ENCODE measurements at regions not wholly inside any gene's neighbourhood (a gene's known extent, or its start where the extent isn't known, plus 50 kb on each side); places are given as distances from the start of the nearest gene placed in this dataset.
"Not testable (repeated sequence)": the region's sequence is repeated elsewhere in the genome, so short reads cannot be mapped to it uniquely, and the experiment has no call there.

DNA sequence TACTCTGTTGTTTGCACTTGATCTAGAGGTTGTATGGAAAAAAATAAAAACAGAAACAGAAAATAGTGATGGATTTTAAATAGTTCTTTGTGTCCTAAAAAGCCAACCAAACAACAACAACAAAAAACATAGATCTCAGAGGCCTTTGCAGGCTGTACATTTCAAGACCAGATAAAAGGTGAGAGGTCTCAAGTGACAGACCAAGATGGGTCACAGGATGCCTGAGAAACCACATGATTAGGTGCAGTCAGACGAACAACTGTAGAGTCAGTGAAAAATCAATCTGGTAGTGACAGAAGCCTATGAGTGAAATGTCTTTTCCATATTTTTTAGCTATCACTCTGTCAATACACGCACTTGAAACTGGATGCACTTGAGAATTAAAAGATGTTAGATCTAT lies 193.5 kb upstream of the SAMSN1 start:
- Histone ChIP-seq H3K36me3 (ENCODE audit: control insufficient read depth in 2 of 2, extremely low read depth in 1 of 2, insufficient read depth in 2 of 2, low read length in 2 of 2) (no peaks in the 10 kb centered on the region), H3K9ac (ENCODE audit: control insufficient read depth, extremely low read depth, insufficient read depth, low read length) (no peak overlapping the region), H3K27me3 (ENCODE audit: control insufficient read depth, extremely low read depth, insufficient read depth, low read length) (no peaks in the 10 kb centered on the region), H2AFZ (ENCODE audit: control insufficient read depth, low read length) (no peak overlapping the region), H3K9me1 (ENCODE audit: control insufficient read depth, extremely low read depth, insufficient read depth, low read length) (no peaks in the 10 kb centered on the region), H3K4me2 (ENCODE audit: control insufficient read depth, extremely low read depth, insufficient read depth, low read depth, low read length) (no peak overlapping the region), H3K79me2 (ENCODE audit: control insufficient read depth, insufficient read depth, low read length) (no peaks in the 10 kb centered on the region), H3K9me3 (ENCODE audit: control insufficient read depth, low read depth, low read length) (no peaks in the 10 kb centered on the region), H3K4me1 (ENCODE audit: control insufficient read depth, extremely low read depth, insufficient read depth, low read length) (no peaks in the 10 kb centered on the region), H4K20me1 (ENCODE audit: control insufficient read depth, extremely low read depth, insufficient read depth, low read length) (no peaks in the 10 kb centered on the region), H3K27ac (ENCODE audit: control insufficient read depth, insufficient read depth, low read length) (no peak overlapping the region), H3K4me3 (ENCODE audit: control insufficient read depth in 2 of 3, extremely low read depth in 1 of 3, insufficient read depth in 2 of 3, low read depth in 1 of 3, low read length in 3 of 3) (no peak overlapping the region)
- TF ChIP-seq, protein P1, sequence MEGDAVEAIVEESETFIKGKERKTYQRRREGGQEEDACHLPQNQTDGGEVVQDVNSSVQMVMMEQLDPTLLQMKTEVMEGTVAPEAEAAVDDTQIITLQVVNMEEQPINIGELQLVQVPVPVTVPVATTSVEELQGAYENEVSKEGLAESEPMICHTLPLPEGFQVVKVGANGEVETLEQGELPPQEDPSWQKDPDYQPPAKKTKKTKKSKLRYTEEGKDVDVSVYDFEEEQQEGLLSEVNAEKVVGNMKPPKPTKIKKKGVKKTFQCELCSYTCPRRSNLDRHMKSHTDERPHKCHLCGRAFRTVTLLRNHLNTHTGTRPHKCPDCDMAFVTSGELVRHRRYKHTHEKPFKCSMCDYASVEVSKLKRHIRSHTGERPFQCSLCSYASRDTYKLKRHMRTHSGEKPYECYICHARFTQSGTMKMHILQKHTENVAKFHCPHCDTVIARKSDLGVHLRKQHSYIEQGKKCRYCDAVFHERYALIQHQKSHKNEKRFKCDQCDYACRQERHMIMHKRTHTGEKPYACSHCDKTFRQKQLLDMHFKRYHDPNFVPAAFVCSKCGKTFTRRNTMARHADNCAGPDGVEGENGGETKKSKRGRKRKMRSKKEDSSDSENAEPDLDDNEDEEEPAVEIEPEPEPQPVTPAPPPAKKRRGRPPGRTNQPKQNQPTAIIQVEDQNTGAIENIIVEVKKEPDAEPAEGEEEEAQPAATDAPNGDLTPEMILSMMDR (optimal IDR thresholded peaks at IDR 0.05 in 1 of 3, IDR thresholded peaks at IDR 0.05 in 1 of 3, conservative IDR thresholded peaks at IDR 0.05 in 1 of 3; ENCODE audit: extremely low read depth in 1 of 3, insufficient read depth in 2 of 3, low read length in 3 of 3): no peak
- no peak for TF ChIP-seq EZH2 (IDR thresholded peaks at IDR 0.05; ENCODE audit: low read length)
- no peak for DNase-seq (ENCODE audit: low read depth, low spot score)
- dilution Hi-C loops (cut with MboI; ENCODE audit: extremely low pct_ligation_motif_present, low sequenced_read_pairs): no loop called here
- no peak for FAIRE-seq

DNA sequence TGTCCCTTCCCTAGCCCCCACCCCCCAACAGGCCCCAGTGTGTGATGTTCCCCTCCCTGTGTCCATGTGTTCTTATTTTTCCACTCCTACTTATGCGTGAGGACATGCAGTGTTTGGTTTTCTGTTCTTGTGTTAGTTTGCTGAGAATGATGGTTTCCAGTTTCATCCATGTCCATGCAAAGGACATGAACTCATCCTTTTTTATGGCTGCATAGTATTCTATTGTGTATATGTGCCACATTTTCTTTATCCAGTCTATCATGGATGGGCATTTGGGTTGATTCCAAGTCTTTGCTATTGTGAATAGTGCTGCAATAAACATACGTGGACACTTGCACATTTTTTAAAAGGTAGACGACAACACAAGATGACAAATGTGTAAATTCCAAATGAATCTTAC lies 192.5 kb upstream of the SAMSN1 start:
- H3K27ac ChIP-seq (ENCODE audit: control insufficient read depth, insufficient read depth, low read length); dilution Hi-C loops (cut with MboI; ENCODE audit: extremely low pct_ligation_motif_present, low sequenced_read_pairs); H3K27me3 ChIP-seq (ENCODE audit: control insufficient read depth, extremely low read depth, insufficient read depth, low read length); H3K9me1 ChIP-seq (ENCODE audit: control insufficient read depth, extremely low read depth, insufficient read depth, low read length); H2AFZ ChIP-seq (ENCODE audit: control insufficient read depth, low read length); H3K9me3 ChIP-seq (ENCODE audit: control insufficient read depth, low read depth, low read length); H3K4me2 ChIP-seq (ENCODE audit: control insufficient read depth, extremely low read depth, insufficient read depth, low read depth, low read length); FAIRE-seq; H4K20me1 ChIP-seq (ENCODE audit: control insufficient read depth, extremely low read depth, insufficient read depth, low read length); DNase-seq (ENCODE audit: low read depth, low spot score); H3K79me2 ChIP-seq (ENCODE audit: control insufficient read depth, insufficient read depth, low read length); H3K9ac ChIP-seq (ENCODE audit: control insufficient read depth, extremely low read depth, insufficient read depth, low read length); H3K36me3 ChIP-seq (ENCODE audit: control insufficient read depth in 2 of 2, extremely low read depth in 1 of 2, insufficient read depth in 2 of 2, low read length in 2 of 2); H3K4me1 ChIP-seq (ENCODE audit: control insufficient read depth, extremely low read depth, insufficient read depth, low read length); H3K4me3 ChIP-seq (ENCODE audit: control insufficient read depth in 2 of 3, extremely low read depth in 1 of 3, insufficient read depth in 2 of 3, low read depth in 1 of 3, low read length in 3 of 3): not testable (repeated sequence)

DNA sequence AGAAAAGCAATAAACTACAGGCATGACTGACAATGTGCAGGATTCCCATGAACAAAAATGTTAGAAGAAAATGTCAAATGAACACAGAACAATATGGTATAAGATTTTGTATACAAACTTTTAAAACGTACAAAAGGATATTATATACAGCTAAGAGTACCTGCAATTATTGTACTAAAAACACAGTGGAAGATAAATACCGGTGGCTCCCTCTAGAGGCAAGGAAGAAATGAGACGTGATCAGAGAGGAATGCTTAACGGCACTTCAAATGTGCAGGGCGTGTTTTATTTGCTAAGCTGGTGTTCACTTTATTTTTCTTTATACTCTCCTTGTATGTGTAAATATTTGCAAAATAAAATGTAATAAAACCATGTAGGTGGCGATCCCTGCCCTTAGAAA lies 191.8 kb upstream of the SAMSN1 start:
- DNase-seq (ENCODE audit: low read depth, low spot score): no peak
- TF ChIP-seq, protein P1 (optimal IDR thresholded peaks at IDR 0.05 in 1 of 3, IDR thresholded peaks at IDR 0.05 in 1 of 3, conservative IDR thresholded peaks at IDR 0.05 in 1 of 3; ENCODE audit: extremely low read depth in 1 of 3, insufficient read depth in 2 of 3, low read length in 3 of 3): peak; percentile 48 to 59 (median 56)
- TF ChIP-seq EZH2 (IDR thresholded peaks at IDR 0.05; ENCODE audit: low read length): no peak
- dilution Hi-C loops (cut with MboI; ENCODE audit: extremely low pct_ligation_motif_present, low sequenced_read_pairs): no loop called here

More for the DNA sequence above, 191.8 kb upstream of the SAMSN1 start:
- FAIRE-seq: no peak
- no peaks in the 10 kb centered on the region for H3K9me1 ChIP-seq (ENCODE audit: control insufficient read depth, extremely low read depth, insufficient read depth, low read length)
- H3K4me2 ChIP-seq (ENCODE audit: control insufficient read depth, extremely low read depth, insufficient read depth, low read depth, low read length): no peak overlapping the region
- H3K27ac ChIP-seq (ENCODE audit: control insufficient read depth, insufficient read depth, low read length): no peak overlapping the region
- no peaks in the 10 kb centered on the region for H3K27me3 ChIP-seq (ENCODE audit: control insufficient read depth, extremely low read depth, insufficient read depth, low read length)
- H3K4me1 ChIP-seq (ENCODE audit: control insufficient read depth, extremely low read depth, insufficient read depth, low read length): no peaks in the 10 kb centered on the region
- no peaks in the 10 kb centered on the region for H3K36me3 ChIP-seq (ENCODE audit: control insufficient read depth in 2 of 2, extremely low read depth in 1 of 2, insufficient read depth in 2 of 2, low read length in 2 of 2)
- H3K9me3 ChIP-seq (ENCODE audit: control insufficient read depth, low read depth, low read length): no peaks in the 10 kb centered on the region
- H3K9ac ChIP-seq (ENCODE audit: control insufficient read depth, extremely low read depth, insufficient read depth, low read length): no peak overlapping the region
- H2AFZ ChIP-seq (ENCODE audit: control insufficient read depth, low read length): no peak overlapping the region
- H3K79me2 ChIP-seq (ENCODE audit: control insufficient read depth, insufficient read depth, low read length): no peaks in the 10 kb centered on the region
- no peaks in the 10 kb centered on the region for H4K20me1 ChIP-seq (ENCODE audit: control insufficient read depth, extremely low read depth, insufficient read depth, low read length)
- H3K4me3 ChIP-seq (ENCODE audit: control insufficient read depth in 2 of 3, extremely low read depth in 1 of 3, insufficient read depth in 2 of 3, low read depth in 1 of 3, low read length in 3 of 3): no peak overlapping the region
